Bronchial epithelial cell (primary cell): ENCODE measurements at regions not wholly inside any gene's neighbourhood (a gene's known extent, or its start where the extent isn't known, plus 50 kb on each side); places are given as distances from the start of the nearest gene placed in this dataset.
"Not testable (repeated sequence)": the region's sequence is repeated elsewhere in the genome, so short reads cannot be mapped to it uniquely, and the experiment has no call there.

Experiments
- DNase-seq: peaks from one replicate; pipeline ENCODE4 v3.0.0-alpha.2; 2010; ENCODE audit warnings: low read depth
- FAIRE-seq: peaks from 2 replicates; lab custom pipeline; 2011; peaks lifted over from hg19 to GRCh38; lab: Jason Lieb, UNC
- H3K27me3 ChIP-seq: 2 replicates; pipeline ENCODE4 v1.5.1; 2011; ENCODE audit warnings: low read length; ENCODE audit not compliant: control insufficient read depth, insufficient read depth
- H3K36me3 ChIP-seq: 2 replicates; pipeline ENCODE4 v1.5.1; 2011; ENCODE audit warnings: low read length; ENCODE audit not compliant: control insufficient read depth, insufficient read depth
- H3K4me3 ChIP-seq: 2 replicates; pipeline ENCODE4 v1.5.1; 2011; ENCODE audit warnings: mild to moderate bottlenecking, low read depth, low read length, control low read depth

DNA sequence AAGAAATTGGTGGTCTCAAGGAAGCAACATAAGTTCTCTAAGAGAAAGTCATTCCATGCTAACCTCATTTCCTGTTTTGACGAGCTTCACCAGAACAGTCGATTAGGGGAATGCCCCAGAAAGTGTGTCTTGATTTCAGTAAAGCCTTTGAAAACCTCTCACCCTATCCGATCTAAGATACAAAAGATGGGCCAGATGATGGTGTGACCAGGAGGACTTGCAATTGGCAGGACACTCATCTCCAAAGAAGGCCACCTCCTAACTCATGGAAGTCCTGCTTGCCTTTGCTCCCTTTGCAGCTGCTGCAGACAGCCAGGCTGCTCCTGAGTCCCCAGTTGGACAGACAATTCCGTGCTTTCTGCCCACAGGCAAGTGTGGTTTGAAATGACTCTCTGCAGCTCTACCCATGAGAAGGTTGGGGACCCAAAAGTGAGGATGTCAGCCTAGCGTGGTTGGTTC lies 304.2 kb downstream of the BCL2L11 start:
- H3K4me3 ChIP-seq, H3K27me3 ChIP-seq, DNase-seq, H3K36me3 ChIP-seq, FAIRE-seq: not testable (repeated sequence)

- FAIRE-seq, H3K4me3 ChIP-seq, H3K27me3 ChIP-seq, H3K36me3 ChIP-seq, DNase-seq: not testable (repeated sequence)
Measured at GRCh38 chr2:111425789-111426201, 305.1 kb downstream of the BCL2L11 start.

GRCh38 chr2:111427346-111427745 lies 306.6 kb downstream of the BCL2L11 start:
- not testable (repeated sequence) for H3K36me3 ChIP-seq, DNase-seq, FAIRE-seq, H3K4me3 ChIP-seq, H3K27me3 ChIP-seq

GRCh38 chr2:111428915-111429314 lies 308.2 kb downstream of the BCL2L11 start:
- H3K4me3 ChIP-seq, DNase-seq, FAIRE-seq, H3K36me3 ChIP-seq, H3K27me3 ChIP-seq: not testable (repeated sequence)

DNA sequence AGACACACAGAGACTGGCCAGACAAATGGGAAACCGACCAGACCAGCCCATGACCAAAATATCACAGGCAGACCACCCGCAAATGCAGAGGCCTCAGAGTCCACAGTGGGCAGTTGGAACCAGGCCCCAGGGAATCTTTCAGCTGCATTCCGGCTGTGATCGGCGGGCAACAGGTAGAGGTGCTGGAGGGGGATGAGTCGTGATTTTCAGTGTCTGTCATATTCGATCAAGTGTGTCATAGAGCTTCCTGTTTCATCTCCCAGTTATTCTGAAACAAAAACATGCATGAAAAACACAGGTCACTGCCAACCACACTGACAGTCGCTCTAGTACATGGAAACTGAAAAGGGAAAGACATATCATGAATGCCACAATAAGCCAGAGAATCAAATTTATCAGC lies 308.6 kb downstream of the BCL2L11 start:
- DNase-seq: peak; percentile 23
- not testable (repeated sequence) for H3K4me3 ChIP-seq, H3K36me3 ChIP-seq, H3K27me3 ChIP-seq, FAIRE-seq

- FAIRE-seq, H3K36me3 ChIP-seq, H3K27me3 ChIP-seq, DNase-seq, H3K4me3 ChIP-seq: not testable (repeated sequence)
Measured at GRCh38 chr2:111430817-111431661, 310.3 kb downstream of the BCL2L11 start.

GRCh38 chr2:111432423-111432822 lies 311.7 kb downstream of the BCL2L11 start:
- DNase-seq, H3K27me3 ChIP-seq, H3K36me3 ChIP-seq, H3K4me3 ChIP-seq, FAIRE-seq: not testable (repeated sequence)

DNA sequence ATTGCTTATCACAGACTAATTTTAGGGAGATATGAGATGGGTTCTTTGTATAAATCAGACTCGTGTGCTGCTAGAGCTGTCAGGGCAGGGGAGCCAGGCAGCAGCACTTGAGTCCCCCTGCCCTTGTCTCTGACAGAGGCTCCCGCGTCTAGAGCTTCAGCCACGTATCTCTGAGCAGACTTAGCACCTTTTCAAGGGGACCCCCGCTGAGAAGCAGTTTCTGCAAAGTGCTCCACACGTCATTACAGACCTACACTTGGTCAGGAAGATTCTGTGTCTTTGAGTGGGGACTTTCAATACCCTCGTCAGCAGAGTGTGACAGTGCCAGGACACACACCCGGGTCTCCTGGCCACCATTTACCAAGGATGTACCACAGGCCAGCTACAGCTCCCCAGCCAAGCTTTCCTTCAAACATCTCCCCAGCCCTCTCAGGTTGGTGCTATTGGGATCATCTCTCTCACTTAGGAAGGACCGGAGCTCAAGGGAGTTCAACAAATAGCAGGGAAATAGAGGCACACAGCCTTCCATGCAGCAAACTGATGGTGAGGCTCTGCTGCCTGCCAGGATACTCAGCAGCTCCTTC lies 312.3 kb downstream of the BCL2L11 start:
- not testable (repeated sequence) for H3K27me3 ChIP-seq, H3K36me3 ChIP-seq, FAIRE-seq, H3K4me3 ChIP-seq, DNase-seq

DNA sequence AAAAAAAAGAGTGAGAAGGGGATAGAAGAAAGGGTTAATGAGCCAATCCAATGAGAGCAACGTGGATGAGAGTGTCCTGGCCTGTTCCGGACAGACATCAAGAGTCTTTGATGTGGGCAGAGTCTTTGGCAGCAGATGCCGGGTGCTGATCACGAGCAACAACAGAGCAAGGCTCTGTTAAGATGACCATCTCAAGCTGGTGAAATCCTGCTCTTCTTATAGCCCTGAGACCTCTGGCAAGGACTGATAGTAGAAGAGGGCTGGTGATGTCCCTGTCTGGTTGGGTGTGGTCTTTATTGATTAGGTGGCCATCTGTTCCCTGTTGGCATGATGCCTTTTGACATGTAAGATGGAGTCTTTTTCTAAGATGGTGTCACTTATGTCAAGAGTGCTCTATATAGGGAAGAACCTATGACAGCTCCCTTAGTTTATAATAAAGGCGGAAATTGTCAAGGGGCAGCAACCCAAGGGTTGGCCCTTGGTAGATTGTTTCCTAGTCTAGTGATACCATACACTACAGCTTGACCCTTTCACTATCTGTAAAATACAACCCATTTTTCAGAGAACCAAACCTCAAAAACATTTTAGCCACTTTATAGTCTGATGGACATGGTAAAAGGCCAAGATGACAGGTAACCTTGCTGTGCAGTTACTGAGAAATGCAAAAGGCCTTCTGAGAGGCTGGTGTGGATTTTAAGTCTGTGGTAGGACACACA lies 313.3 kb downstream of the BCL2L11 start:
- H3K4me3 ChIP-seq, H3K36me3 ChIP-seq, FAIRE-seq, H3K27me3 ChIP-seq, DNase-seq: not testable (repeated sequence)

- not testable (repeated sequence) for H3K27me3 ChIP-seq, H3K4me3 ChIP-seq, H3K36me3 ChIP-seq, DNase-seq, FAIRE-seq
Measured at GRCh38 chr2:111434608-111434939, 313.9 kb downstream of the BCL2L11 start.

DNA sequence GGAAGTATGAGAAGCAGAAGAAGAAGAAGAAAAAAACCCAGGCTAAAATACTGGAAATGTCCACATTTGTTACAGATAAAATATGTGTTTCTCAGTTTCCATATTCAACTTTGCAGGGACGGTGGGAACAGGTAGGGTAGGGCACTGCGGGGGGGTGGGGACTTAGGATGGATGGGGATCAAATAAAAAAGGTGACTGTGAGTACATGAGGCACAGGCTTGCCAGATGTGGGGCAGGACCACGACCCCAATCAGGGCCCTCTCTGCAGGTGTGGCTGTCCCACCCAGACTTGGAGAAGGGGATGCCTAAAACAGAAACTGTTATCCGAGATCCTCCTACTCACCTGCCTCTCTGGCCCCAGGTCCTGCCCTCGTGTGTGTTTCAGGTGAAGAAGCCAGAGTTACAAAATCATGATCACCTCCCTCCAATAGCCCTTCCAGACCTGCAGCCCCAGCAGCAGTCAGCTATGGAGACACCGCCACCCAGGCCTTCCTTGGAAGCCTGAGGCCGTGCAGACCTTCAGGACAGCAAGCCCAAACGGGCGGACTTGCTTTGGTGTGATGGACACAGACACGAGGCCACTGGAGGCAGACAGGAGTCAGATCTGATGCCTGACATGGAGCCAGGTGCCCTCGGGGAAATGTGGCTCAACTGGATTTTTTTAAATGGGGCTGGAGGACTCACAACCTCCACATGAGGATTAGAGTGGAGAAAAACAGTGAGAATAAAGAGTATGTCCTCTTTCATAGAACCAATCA lies 315.0 kb downstream of the BCL2L11 start:
- not testable (repeated sequence) for FAIRE-seq, DNase-seq, H3K27me3 ChIP-seq, H3K36me3 ChIP-seq, H3K4me3 ChIP-seq

DNA sequence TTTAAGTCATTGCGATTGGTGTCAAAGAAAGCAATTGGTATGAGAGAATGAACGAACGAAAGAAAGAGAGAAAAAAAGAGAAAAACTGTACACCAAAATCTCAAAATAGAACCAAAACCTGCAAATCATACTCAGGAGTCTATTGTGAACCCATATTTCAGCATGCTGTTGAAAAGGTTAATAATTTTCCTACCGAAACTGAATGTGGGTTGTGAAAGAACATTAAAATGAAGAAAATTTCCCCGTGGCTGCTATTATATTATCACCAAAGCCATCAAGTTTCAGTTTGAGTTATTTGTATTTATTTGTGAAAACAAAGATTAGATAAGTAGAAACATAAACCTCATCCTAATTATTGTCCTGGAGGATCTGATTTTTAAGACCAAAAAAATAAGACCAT lies 315.7 kb downstream of the BCL2L11 start:
- FAIRE-seq, H3K27me3 ChIP-seq, H3K36me3 ChIP-seq, DNase-seq, H3K4me3 ChIP-seq: not testable (repeated sequence)

DNA sequence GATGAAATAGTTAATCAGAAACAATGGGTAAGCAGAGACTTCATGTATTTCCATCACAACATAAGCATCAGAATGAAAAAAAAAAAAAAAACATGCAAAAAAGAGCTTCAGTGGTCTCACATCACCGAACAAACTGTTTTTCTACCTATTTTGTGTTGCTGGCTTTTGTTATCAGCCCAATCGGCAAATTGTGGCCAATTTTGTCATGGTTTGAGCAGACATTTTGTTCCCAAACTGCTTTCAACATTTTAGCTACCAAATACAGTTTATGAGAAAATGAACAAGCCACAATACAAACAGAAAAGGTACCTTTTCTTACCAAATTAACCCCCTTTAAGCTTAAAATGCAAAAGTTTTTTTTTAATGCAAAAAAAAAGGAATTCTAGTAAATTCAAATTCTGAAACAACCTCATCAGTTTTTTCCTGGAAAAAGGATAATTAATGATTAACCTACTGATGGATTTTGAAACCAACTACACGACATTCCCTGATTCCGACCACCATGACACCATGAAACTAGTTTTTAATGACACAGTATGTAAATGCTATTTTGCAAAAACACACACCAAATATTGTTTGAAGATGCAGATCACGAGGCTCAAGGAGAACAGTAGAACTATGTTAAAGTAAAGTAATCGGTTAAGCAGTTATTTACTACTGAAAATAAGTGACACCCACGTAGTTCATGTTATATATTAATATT lies 316.7 kb downstream of the BCL2L11 start:
- not testable (repeated sequence) for DNase-seq, H3K36me3 ChIP-seq, H3K27me3 ChIP-seq, FAIRE-seq, H3K4me3 ChIP-seq
